Breast epithelium (tissue), 4 donors: ENCODE measurements at regions not wholly inside any gene's neighbourhood (a gene's known extent, or its start where the extent isn't known, plus 50 kb on each side); places are given as distances from the start of the nearest gene placed in this dataset.

Source experiments
- DNase-seq, 2 donors: peaks; one replicate each; pipeline ENCODE4 v3.0.0-alpha.2; 2019; ENCODE audit warnings: low spot score in 2 of 2
- H3K27ac ChIP-seq, 2 donors: fragments of 200-600 bp; sonication (generic) in 1 of 2; one replicate each; pipeline ENCODE4 v1.5.1; 2016 to 2019; ENCODE audit warnings: mild to moderate bottlenecking in 1 of 2
- H3K27me3 ChIP-seq, 2 donors: fragments of 200-600 bp; sonication (generic) in 1 of 2; one replicate each; pipeline versions ENCODE4 v1.5.1 to v1.6.0; 2017 to 2019; ENCODE audit warnings: control low read depth in 1 of 2, mild to moderate bottlenecking in 1 of 2
- H3K36me3 ChIP-seq: fragments of 200-600 bp; one replicate; pipeline ENCODE4 v1.5.1; 2019
- H3K4me1 ChIP-seq, 2 donors: fragments of 200-600 bp; sonication (generic); one replicate each; pipeline ENCODE4 v1.5.1; 2016 to 2019; ENCODE audit warnings: control low read depth in 1 of 2
- H3K4me3 ChIP-seq, 3 donors: fragments of 200-600 bp; sonication (generic); 1 replicate in 2 of 3; 2 replicates in 1 of 3; pipeline ENCODE4 v1.5.1; 2016 to 2019; ENCODE audit warnings: mild to moderate bottlenecking in 3 of 3, moderate library complexity in 2 of 3
- H3K9me3 ChIP-seq, 2 donors: fragments of 200-600 bp; sonication (generic) in 1 of 2; one replicate each; pipeline ENCODE4 v1.5.1; 2016 to 2019; ENCODE audit warnings: control low read depth in 1 of 2
- POLR2A ChIP-seq: fragments of 450-650 bp; IDR thresholded peaks from one replicate; pipeline ENCODE4 v1.6.1; 2016; ENCODE audit warnings: antibody characterized with exemption, mild to moderate bottlenecking, moderate library complexity
- POLR2AphosphoS5 ChIP-seq, 3 donors: sonication (generic); formaldehyde crosslinking; IDR thresholded peaks; one replicate each; pipeline ENCODE4 v1.6.1; 2017; ENCODE audit warnings: antibody characterized with exemption in 3 of 3
- intact Hi-C: fragments of 100-400 bp; cut with DNase I; formaldehyde crosslinking; loops from one replicate; pipeline ENCODE4 v1.15.1; 2023; ENCODE audit warnings: low total_unique reads
- TF ChIP-seq, protein P1 (sequence below), 3 donors: fragments of 450-650 bp; IDR thresholded peaks; one replicate each; pipeline ENCODE4 v1.5.1; 2016 to 2017; ENCODE audit warnings: antibody characterized with exemption in 3 of 3, mild to moderate bottlenecking in 3 of 3, moderate library complexity in 3 of 3

DNA sequence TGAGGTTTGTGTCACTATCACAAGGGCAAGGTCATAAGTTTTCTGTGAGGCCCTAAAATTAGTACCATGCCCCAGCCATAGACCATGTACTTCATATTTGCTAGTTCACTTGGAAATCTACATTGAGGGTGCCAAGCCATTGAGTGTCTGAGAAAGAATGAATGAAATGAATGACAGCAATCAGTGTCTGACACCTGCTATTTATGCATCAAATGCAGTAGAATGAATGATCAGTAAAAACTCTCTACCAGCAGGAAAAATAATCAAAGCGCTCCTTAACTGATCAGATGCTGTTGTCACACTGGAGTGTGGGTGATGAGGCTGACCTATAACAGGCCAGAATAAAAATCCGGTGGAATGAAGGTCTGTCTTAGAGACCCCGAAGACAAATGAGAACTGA, 467.9 kb upstream of the B3GAT1 start:
- no peak overlapping the region for H3K27ac ChIP-seq
- H3K27me3 ChIP-seq, result peaks cover 0 to 13% of the 10 kb centered on the region in 2 donors
- intact Hi-C loops, result no loop called here
- TF ChIP-seq POLR2AphosphoS5 (IDR thresholded peaks at IDR 0.05), result no peak
- no peak for TF ChIP-seq POLR2A
- TF ChIP-seq, protein P1, sequence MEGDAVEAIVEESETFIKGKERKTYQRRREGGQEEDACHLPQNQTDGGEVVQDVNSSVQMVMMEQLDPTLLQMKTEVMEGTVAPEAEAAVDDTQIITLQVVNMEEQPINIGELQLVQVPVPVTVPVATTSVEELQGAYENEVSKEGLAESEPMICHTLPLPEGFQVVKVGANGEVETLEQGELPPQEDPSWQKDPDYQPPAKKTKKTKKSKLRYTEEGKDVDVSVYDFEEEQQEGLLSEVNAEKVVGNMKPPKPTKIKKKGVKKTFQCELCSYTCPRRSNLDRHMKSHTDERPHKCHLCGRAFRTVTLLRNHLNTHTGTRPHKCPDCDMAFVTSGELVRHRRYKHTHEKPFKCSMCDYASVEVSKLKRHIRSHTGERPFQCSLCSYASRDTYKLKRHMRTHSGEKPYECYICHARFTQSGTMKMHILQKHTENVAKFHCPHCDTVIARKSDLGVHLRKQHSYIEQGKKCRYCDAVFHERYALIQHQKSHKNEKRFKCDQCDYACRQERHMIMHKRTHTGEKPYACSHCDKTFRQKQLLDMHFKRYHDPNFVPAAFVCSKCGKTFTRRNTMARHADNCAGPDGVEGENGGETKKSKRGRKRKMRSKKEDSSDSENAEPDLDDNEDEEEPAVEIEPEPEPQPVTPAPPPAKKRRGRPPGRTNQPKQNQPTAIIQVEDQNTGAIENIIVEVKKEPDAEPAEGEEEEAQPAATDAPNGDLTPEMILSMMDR (IDR thresholded peaks at IDR 0.05), result no peak
- no peaks in the 10 kb centered on the region for H3K36me3 ChIP-seq
- no peaks in the 10 kb centered on the region for H3K9me3 ChIP-seq
- H3K4me3 ChIP-seq, result no peak overlapping the region
- no peak for DNase-seq
- H3K4me1 ChIP-seq, result no peaks in the 10 kb centered on the region

DNA sequence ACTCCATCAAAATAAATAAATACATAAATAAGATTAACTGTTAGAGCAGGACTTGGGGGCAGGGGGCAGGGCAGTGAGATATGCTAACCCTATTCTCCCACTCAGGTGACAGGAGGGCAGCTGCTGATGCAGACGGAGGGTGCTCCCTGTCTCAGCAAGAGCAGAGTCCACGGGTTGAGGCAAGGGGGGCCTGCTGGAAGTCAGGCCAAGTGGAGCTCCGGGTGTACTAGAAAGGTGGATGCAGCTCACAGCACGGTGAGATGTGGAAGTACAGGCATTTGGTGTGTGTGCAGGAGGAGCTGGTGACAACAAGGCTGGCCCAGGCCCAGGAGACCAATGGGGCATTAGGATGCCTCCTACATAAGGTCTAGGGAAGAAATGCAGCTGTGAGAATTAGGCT, 467.3 kb upstream of the B3GAT1 start:
- Histone ChIP-seq H3K27me3 (peaks cover 0 to 8% of the 10 kb centered on the region in 2 donors), H3K27ac (no peak overlapping the region), H3K4me3 (no peak overlapping the region), H3K36me3 (no peaks in the 10 kb centered on the region), H3K9me3 (no peaks in the 10 kb centered on the region), H3K4me1 (no peaks in the 10 kb centered on the region)
- intact Hi-C loops, result no loop called here
- TF ChIP-seq, protein P1 (IDR thresholded peaks at IDR 0.05), result no peak
- TF ChIP-seq POLR2AphosphoS5 (IDR thresholded peaks at IDR 0.05), result no peak
- TF ChIP-seq POLR2A, result no peak
- no peak for DNase-seq

DNA sequence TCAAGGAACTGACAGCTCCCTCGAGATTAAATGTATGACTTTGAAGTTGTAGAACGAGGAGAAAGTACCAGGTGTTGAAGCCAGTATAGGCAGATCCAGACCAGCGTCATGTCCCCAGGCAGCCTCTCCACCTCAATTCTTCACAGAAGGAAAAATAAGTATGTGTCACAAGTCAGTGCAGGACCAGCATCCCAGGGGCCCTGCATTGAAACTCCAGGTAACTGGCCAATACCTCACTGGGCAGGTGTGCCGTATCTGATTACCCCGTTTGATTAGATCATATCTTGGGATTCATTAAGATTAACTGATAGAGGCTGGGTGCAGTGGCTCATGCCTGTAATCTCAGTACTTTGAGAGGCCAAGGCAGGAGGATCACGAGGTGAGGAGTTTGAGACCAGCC, 466.7 kb upstream of the B3GAT1 start:
- peaks cover 0 to 8% of the 10 kb centered on the region in 2 donors for H3K27me3 ChIP-seq
- no peak for DNase-seq
- no peak overlapping the region for H3K4me3 ChIP-seq
- intact Hi-C loops, result no loop called here
- H3K4me1 ChIP-seq, result no peaks in the 10 kb centered on the region
- TF ChIP-seq POLR2AphosphoS5 (IDR thresholded peaks at IDR 0.05), result no peak
- TF ChIP-seq, protein P1 (IDR thresholded peaks at IDR 0.05), result no peak
- no peak for TF ChIP-seq POLR2A
- H3K36me3 ChIP-seq, result no peaks in the 10 kb centered on the region
- no peak overlapping the region for H3K27ac ChIP-seq
- no peaks in the 10 kb centered on the region for H3K9me3 ChIP-seq

DNA sequence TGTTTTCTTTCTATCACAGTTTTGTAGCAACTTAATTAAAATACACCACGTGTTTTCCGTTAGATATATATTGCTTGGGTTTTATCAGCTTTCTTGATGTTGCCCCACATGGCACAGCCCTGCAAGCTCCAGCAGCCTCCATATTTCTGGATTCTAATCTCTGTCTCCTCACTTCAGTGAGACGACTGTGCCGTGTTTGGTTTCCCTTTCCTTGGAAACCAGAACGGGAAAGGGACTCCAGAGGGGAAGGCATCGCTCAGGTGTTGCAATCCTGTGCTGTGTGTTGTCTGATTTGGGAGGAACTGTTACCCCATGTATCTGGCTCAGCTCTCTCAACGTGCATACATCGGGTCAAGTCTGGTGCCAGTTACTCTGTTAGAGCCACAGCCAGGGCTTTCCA, 464.2 kb upstream of the B3GAT1 start:
- Histone ChIP-seq H3K36me3 (no peaks in the 10 kb centered on the region), H3K9me3 (no peaks in the 10 kb centered on the region), H3K27me3 (peaks cover 0 to 5% of the 10 kb centered on the region in 2 donors), H3K27ac (no peak overlapping the region), H3K4me3 (no peak overlapping the region), H3K4me1 (no peaks in the 10 kb centered on the region)
- intact Hi-C loops, result no loop called here
- no peak for DNase-seq
- TF ChIP-seq POLR2A (no peak), POLR2AphosphoS5 (IDR thresholded peaks at IDR 0.05) (no peak)
- TF ChIP-seq, protein P1 (IDR thresholded peaks at IDR 0.05), result no peak

DNA sequence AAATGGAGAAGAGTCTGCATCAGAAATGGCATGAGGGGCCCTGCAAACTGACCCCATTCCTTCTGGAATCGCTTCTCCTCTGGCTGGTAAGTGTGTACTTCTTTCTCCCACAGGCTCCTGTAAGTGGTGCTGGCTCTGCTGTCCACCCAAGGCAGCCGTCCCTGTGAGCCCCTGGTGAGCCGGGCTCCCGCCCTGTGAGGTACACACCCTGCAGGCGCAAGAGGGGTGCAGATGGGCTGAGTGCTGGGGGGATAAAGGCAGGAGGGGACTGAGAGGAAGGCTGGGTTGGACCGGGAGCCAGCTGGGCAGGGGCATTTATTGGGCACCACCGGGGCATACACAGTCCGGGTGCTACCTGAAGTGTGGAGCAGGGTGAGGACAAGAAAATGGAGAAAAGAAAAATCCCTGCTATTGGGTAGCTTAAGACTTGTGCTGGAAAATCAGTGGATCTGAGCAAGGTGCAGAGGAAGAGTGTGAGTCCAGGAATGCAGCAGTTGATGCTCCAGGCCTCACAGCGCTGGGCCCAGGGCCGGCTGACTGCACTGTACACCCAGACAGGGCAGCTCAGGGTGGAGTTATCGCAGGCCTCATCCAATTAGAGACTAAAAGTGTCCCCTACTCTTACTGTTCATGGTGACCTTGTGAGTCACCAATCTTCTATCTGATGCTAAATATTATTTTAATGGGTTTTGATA, 455.1 kb upstream of the B3GAT1 start:
- intact Hi-C loops, result no loop called here
- TF ChIP-seq POLR2A (no peak), POLR2AphosphoS5 (IDR thresholded peaks at IDR 0.05) (no peak)
- TF ChIP-seq, protein P1 (IDR thresholded peaks at IDR 0.05), result no peak
- H3K9me3 ChIP-seq, result no peaks in the 10 kb centered on the region
- no peaks in the 10 kb centered on the region for H3K36me3 ChIP-seq
- no peak for DNase-seq
- no peak overlapping the region for H3K4me3 ChIP-seq
- no peaks in the 10 kb centered on the region for H3K27me3 ChIP-seq
- H3K27ac ChIP-seq, result no peak overlapping the region
- H3K4me1 ChIP-seq, result no peaks in the 10 kb centered on the region
